Body of pancreas (tissue), 4 donors: ENCODE measurements at regions not wholly inside any gene's neighbourhood (a gene's known extent, or its start where the extent isn't known, plus 50 kb on each side); places are given as distances from the start of the nearest gene placed in this dataset.

Experiments
- ATAC-seq: fragments of 150-250 bp; one replicate; pipeline ENCODE4 v1.9.1; 2016
- DNase-seq, 4 donors: peaks; one replicate each; pipeline ENCODE4 v3.0.0-alpha.2; 2019
- H3K27ac ChIP-seq, 4 donors: fragments of 200-600 bp; sonication (generic); 1 replicate in 3 of 4; 2 replicates in 1 of 4; pipeline versions ENCODE4 v1.5.1 to v1.6.1; 2016 to 2019; ENCODE audit warnings: mild to moderate bottlenecking in 1 of 4, mixed read lengths in 1 of 4, moderate library complexity in 1 of 4
- H3K27me3 ChIP-seq, 2 donors: fragments of 200-600 bp; sonication (generic); one replicate each; pipeline ENCODE4 v1.6.0; 2016; ENCODE audit warnings: mild to moderate bottlenecking in 1 of 2
- H3K36me3 ChIP-seq, 2 donors: fragments of 200-600 bp; sonication (generic); replicated peaks in 1 of 2; 2 replicates each; pipeline ENCODE4 v1.5.1; 2016; ENCODE audit warnings: low read depth in 2 of 2; ENCODE audit not compliant: insufficient read depth in 1 of 2
- H3K4me1 ChIP-seq: fragments of 200-600 bp; sonication (generic); one replicate; pipeline ENCODE4 v1.6.0; 2016
- H3K4me3 ChIP-seq, 2 donors: fragments of 200-600 bp; sonication (generic); 1 replicate in 1 of 2; 2 replicates in 1 of 2; pipeline ENCODE4 v1.5.1; 2016 to 2019
- H3K9me3 ChIP-seq, 3 donors: fragments of 200-600 bp; sonication (generic); 1 replicate in 2 of 3; 2 replicates in 1 of 3; pipeline ENCODE4 v1.5.1; 2016
- POLR2A ChIP-seq, 3 donors: fragments of 450-650 bp; IDR thresholded peaks; one replicate each; pipeline ENCODE4 v1.6.1; 2016; ENCODE audit warnings: antibody characterized with exemption in 3 of 3, mild to moderate bottlenecking in 2 of 3
- WGBS, 2 donors: methylation state at CpG; one replicate each; pipeline ENCODE4 v1.1.5; 2017; 5-methylcytosine and 5-hydroxymethylcytosine counted together
- intact Hi-C: fragments of 100-400 bp; cut with DNase I; formaldehyde crosslinking; loops from one replicate; pipeline ENCODE4 v1.15.1; 2023
- TF ChIP-seq, protein P1 (sequence below), 7 experiments: fragments of 450-650 bp in 4 of 7; fragments of 200-600 bp in 3 of 7; sonication (generic) in 3 of 7; IDR thresholded peaks; one replicate each; pipeline ENCODE4 v1.5.1; 2016 to 2019; ENCODE audit warnings: antibody characterized with exemption in 7 of 7

DNA sequence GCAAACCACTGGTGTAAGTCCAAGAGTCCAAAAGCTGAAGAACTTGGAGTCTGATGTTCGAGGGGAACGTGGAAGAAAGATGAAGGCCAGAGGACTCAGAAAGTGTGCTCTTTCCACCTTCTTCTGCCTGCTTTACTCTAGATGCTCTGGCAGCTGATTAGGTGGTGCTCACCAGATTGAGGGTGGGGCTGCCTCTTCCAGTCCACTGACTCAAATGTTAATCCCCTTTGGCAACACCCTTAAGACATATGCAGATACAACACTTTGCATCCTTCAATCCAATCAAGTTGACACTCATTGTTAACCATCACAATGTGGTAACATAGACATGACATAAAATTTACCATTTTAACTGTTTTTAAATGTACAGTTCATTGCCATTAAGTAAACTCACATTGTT lies 249.5 kb downstream of the COG6 start:
- Histone ChIP-seq H3K4me1 (peaks cover 15% of the 10 kb centered on the region), H3K27me3 (no peaks in the 10 kb centered on the region), H3K27ac (no peak overlapping the region), H3K9me3 (no peaks in the 10 kb centered on the region), H3K36me3 (no peaks in the 10 kb centered on the region), H3K4me3 (no peak overlapping the region)
- no peak for TF ChIP-seq POLR2A (IDR thresholded peaks at IDR 0.05)
- TF ChIP-seq, protein P1, sequence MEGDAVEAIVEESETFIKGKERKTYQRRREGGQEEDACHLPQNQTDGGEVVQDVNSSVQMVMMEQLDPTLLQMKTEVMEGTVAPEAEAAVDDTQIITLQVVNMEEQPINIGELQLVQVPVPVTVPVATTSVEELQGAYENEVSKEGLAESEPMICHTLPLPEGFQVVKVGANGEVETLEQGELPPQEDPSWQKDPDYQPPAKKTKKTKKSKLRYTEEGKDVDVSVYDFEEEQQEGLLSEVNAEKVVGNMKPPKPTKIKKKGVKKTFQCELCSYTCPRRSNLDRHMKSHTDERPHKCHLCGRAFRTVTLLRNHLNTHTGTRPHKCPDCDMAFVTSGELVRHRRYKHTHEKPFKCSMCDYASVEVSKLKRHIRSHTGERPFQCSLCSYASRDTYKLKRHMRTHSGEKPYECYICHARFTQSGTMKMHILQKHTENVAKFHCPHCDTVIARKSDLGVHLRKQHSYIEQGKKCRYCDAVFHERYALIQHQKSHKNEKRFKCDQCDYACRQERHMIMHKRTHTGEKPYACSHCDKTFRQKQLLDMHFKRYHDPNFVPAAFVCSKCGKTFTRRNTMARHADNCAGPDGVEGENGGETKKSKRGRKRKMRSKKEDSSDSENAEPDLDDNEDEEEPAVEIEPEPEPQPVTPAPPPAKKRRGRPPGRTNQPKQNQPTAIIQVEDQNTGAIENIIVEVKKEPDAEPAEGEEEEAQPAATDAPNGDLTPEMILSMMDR (IDR thresholded peaks at IDR 0.05): no peak
- DNase-seq (no peak), ATAC-seq (no peak)
- 94 to 95% methylated on average over 2 of the region's 2 CpGs for WGBS, 2 donors
- intact Hi-C loops: no loop called here

DNA sequence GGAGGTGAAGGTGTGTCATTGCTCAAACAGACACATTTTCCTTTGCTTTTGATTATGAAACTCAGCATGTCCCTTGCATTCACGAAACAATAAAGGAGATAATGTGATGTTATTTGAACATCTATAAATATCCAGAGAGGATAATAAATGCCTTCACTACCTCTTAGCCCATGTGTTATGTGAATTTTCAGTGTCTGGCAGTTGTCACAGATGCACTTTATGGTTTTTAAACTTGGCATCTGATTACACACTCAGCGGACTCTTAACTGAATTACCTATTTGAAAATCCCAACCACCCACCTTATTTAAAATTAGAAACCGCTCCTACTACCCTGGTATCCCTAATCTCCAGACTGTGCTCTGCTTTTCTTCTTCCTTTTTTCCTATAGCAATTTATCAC lies 254.2 kb downstream of the COG6 start:
- Histone ChIP-seq H3K36me3 (no peaks in the 10 kb centered on the region), H3K9me3 (no peaks in the 10 kb centered on the region), H3K27me3 (no peaks in the 10 kb centered on the region), H3K4me1 (peaks cover 4% of the 10 kb centered on the region), H3K4me3 (no peak overlapping the region), H3K27ac (no peak overlapping the region)
- intact Hi-C loops: no loop called here
- DNase-seq: no peak
- WGBS, 2 donors: 79% methylated on average over 3 of the region's 3 CpGs
- no peak for TF ChIP-seq POLR2A (IDR thresholded peaks at IDR 0.05)
- TF ChIP-seq, protein P1 (IDR thresholded peaks at IDR 0.05): no peak
- no peak for ATAC-seq

DNA sequence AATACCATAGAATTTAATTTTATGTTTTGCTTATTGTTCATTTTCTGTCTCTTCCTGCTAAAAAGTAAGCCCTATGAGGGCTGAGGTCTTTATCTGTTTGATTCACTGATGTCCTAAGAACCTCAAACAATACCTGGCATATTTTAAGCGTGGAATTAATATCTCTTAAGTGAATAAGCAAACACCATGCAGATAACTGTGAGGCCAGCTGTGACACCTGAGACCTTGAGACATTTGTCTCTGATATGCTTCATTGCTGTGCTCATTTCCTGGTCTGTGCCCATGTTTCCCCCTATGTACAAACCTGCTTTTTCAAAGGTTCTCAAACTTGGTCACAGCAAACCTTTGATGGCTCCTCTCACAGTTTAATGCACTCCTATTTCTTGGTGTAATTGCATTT lies 254.6 kb downstream of the COG6 start:
- H3K9me3 ChIP-seq: no peaks in the 10 kb centered on the region
- DNase-seq: no peak
- peaks cover 4% of the 10 kb centered on the region for H3K4me1 ChIP-seq
- H3K36me3 ChIP-seq: no peaks in the 10 kb centered on the region
- H3K4me3 ChIP-seq: no peak overlapping the region
- no peak for ATAC-seq
- intact Hi-C loops: no loop called here
- no peak for TF ChIP-seq POLR2A (IDR thresholded peaks at IDR 0.05)
- TF ChIP-seq, protein P1 (IDR thresholded peaks at IDR 0.05): no peak
- no peak overlapping the region for H3K27ac ChIP-seq
- no peaks in the 10 kb centered on the region for H3K27me3 ChIP-seq
- WGBS, 2 donors: 19 to 42% methylated on average over 1 of the region's 1 CpG

DNA sequence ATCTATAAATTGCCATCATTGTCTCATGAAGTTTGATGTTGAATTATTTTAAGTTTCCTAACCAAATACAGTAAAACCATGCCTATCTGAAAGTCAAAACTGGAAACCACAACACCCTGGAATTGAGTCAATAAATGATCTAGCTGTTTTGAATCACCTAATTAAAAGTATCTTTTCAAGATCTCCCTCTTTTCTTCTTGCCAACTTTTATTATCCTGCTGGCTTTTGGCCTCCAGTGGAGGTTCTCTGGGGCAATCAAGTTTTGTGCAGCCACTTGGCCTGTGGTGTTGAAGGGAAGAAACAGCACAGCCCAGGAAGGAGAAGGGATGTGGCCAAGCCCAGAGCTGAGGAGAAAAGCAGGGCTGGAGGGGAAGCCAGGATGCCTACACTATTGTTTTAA lies 255.4 kb downstream of the COG6 start:
- intact Hi-C loops: no loop called here
- Histone ChIP-seq H3K27ac (no peak overlapping the region), H3K4me1 (peaks cover 4% of the 10 kb centered on the region), H3K36me3 (no peaks in the 10 kb centered on the region), H3K9me3 (no peaks in the 10 kb centered on the region), H3K4me3 (no peak overlapping the region), H3K27me3 (no peaks in the 10 kb centered on the region)
- ATAC-seq: no peak
- TF ChIP-seq, protein P1 (IDR thresholded peaks at IDR 0.05): no peak
- TF ChIP-seq POLR2A (IDR thresholded peaks at IDR 0.05): no peak
- DNase-seq: no peak

DNA sequence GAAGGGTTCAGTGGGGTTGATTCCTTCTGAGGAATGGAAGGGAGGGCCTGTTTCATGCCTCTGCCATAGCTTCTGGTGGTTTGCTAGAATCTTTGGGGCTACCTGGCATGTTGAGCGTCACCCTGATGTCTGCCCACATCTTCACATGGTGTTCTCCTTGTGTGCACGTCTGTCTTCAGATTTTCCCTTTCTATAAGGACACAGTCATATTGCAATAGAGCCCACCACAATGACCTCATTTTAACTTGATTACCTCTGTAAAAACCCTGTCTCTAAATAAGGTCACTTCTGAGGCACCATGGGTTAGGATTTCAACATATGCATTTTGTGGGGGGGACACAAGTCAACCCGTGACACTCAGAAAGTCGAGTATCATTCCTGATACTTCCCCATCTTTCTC lies 257.9 kb downstream of the COG6 start:
- intact Hi-C loops: no loop called here
- H3K27me3 ChIP-seq: no peaks in the 10 kb centered on the region
- WGBS, 2 donors: 83 to 87% methylated on average over 4 of the region's 4 CpGs
- no peak overlapping the region for H3K27ac ChIP-seq
- no peaks in the 10 kb centered on the region for H3K9me3 ChIP-seq
- DNase-seq (no peak), ATAC-seq (no peak)
- peaks cover 4% of the 10 kb centered on the region for H3K4me1 ChIP-seq
- H3K36me3 ChIP-seq: no peaks in the 10 kb centered on the region
- no peak for TF ChIP-seq POLR2A (IDR thresholded peaks at IDR 0.05)
- TF ChIP-seq, protein P1 (IDR thresholded peaks at IDR 0.05): no peak
- H3K4me3 ChIP-seq: no peak overlapping the region
